Embryonic facial prominence (tissue), 1 donor: ENCODE measurements at regions not wholly inside any gene's neighbourhood (a gene's known extent, or its start where the extent isn't known, plus 50 kb on each side); places are given as distances from the start of the nearest gene placed in this dataset.
"Not testable (repeated sequence)": the region's sequence is repeated elsewhere in the genome, so short reads cannot be mapped to it uniquely, and the experiment has no call there.

ENCODE experiments used
- DNase-seq: peaks from one replicate; pipeline ENCODE4 v3.0.0-alpha.2; 2016; ENCODE audit errors: extremely low spot score

DNA sequence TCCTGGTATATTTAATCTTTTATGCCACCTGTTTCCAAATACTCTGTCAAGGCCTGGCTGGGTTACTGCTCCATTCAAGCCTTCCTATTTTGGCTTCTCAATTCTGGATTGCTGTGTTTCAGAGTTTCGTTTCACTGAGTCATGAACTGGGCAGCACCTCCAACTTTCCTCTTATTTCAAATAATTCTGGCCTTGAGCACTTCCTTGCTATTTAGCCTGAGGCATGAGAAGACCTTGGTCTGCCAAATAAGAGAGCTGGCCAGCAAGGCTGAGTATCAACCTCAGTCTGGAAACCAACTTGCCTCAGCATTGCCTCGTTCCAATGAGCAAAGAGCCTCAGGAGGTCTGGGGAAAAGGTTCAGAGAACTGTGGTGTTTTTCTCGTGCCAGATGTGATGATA lies 66.6 kb downstream of the TNFAIP3 start:
- no peak for DNase-seq

DNA sequence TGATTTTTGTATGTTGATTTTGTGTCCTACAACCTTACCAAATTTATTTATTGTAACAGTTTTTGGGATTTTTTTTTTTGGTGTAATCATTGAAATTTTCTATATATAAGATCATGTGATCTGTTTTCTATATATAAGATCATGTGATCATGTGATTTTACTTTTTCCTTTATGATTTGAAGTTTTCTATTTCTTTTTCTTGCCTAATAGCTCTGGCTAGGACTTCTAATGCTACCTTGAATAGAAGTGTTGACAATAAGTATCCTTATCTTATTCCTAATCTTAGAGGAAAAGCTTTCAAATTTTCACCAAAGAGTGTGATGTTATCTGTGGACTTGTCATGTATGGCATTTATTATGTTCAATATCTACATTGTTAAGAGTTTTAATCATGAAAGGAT lies 69.7 kb downstream of the TNFAIP3 start:
- no peak for DNase-seq

DNA sequence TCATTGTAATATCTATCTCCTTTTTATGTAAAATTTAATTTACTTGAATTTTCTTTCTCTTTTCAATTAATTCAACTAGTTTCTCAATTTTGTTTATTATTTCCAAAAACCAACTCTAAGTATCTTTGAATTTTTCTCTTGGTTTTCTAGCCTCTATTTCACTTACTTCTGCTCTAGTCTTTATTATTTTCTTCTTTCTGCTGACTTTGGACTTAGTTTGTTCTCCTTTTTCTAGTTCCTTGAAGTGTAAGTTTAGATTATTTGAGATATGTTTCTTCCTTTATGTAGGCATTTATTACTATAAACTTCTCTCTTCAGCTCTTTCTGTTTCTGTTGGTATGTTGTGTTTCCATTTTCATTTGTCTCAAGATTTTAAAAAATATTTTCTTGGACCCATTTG lies 70.8 kb downstream of the TNFAIP3 start:
- no peak for DNase-seq

DNA sequence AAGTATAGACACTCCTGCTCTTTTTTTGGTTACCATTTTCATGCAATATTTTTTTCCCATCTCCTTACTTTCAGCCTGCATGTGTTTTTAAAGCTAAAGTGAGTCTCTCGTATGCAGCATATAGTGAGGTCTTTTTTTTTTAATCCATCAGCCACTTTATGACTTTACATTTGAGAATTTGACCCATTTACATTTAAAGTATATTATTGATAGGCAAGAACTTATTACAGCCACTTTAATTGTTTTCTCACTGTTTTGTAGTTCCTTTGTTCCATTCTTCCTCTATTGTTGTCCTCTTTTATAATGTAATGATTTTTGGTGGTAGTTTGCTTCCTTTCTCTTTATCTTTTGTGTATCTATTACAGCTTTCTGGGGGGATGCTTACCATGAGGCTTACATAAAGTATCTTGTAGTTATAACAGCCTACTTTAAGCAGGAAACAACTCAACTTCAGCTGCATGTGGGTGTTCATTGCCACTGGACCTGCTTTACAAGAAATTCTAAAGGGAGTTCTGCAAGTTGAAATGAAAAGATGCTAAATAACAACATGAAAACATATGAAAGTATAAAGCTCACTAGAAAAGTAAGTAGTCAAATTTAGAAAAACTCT lies 71.8 kb downstream of the TNFAIP3 start:
- DNase-seq = no peak

DNA sequence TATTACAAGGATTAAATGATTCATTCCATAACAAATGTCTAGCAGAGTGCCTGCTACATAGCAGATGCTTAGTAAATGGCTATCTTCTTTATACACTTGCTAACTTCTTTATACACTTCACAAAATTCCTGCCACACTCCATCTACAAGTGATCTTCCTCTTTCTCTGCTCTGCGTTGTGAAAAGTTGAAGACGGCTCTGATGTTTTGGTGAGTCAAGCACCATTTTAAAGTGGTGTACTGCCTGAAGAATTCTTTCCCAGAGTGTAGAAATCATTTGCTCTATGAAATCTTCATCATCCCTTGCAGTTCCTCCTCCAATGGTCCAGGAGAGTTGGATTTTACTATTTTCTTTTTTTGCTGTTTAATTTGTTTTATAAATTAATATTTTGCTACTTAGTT lies 74.9 kb downstream of the TNFAIP3 start:
- no peak for DNase-seq

DNA sequence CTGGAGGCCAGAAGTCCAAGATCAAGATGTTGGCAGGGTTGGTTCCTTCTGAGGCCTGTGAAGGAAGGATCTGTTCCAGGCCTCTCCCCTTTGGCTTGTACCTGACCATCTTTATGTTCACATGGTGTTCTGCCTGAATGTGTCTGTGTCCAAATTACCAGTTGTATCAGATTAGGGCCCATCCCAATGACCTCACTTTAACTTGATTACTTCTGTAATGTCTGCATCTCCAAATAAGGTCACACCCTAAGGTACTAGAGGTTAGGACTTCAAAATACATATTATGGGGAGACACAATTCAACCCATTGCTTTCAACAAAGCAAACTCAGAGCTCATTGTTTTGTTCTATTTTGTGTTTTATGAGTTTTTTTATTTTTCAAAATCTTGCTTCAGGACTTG lies 75.7 kb downstream of the TNFAIP3 start:
- no peak for DNase-seq

DNA sequence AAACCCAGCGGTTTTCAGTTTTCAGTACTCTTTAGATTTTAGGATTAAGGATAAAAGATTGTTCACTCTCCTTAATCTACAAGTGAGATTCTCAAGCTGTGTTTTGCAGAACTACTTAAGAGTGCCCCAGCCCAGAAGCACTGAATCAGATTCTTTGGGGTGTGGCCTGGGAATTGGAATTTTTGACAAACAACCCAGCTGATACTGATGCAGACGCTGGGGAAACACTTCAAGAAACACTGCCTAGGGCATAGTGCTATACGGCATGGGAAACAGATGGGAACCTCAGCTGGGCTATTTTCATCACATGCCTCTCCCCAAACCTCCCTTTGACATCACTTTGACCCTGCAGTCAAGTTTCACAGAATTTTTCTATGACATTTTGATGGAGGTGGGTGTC lies 77.3 kb downstream of the TNFAIP3 start:
- not testable (repeated sequence) for DNase-seq

DNA sequence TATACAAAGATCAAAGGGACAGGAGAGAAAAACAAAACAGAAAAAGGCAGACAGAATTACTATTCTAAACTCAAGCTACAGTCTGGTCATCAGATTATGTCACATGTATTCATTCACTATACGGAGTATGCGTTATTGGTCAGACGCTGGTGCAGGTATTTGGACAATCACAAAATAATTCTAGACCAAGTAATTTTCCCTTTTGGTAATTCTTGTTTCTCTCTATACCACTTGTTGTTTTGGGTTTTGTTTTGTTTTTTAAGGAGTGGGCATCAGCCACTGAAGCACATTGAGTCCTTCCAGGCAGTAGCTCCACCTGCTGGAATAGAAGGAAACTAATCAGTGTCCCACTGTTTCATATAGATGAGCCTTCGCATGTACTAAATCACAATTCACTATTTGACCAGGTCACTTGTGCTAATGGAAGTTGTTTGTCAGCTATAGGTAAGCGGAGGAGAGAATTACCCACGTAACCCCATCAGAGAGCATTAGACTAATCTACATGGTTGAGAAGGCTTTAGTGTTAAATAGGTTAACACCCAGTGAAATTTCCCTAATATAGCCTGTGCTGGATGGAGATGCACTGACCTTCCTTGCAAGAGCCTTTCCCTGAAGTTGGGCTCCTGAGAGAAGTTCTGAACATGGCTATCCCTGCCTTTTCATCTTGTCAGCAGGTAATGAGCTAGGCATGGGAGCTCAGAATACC lies 77.9 kb downstream of the TNFAIP3 start:
- DNase-seq = no peak

DNA sequence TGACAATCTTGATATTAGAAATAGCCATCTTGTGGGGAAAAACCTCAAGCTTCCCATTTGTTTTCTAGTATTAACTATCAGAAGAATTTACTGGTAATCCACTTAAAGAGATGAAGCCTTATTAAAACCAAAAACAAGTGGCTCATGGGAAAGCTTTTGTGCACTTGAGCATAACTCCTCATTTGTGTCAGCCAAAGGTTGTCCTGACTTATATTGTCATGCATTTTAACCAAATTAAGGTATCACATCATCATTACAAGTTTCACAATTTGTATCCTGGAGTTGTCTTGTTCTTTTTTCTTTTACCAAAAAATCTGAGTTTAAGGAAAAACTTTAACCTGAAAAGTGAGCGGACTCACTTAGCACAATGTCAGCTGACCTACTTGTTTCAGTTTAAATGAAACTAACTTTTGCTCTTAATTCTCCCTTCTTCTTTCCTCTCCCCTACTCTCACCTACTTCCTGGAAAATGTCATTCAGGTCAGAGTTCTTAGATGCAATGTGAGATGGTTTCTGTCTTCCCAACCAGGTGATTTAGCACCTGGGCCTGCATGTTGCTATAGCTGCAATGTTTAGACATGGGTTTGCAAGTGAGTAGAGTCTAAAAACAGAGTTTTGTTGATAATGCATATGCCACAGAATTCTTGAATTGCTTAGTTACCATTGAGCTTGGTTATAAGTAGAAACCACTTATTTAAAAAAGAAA lies 82.8 kb downstream of the TNFAIP3 start:
- no peak for DNase-seq

DNA sequence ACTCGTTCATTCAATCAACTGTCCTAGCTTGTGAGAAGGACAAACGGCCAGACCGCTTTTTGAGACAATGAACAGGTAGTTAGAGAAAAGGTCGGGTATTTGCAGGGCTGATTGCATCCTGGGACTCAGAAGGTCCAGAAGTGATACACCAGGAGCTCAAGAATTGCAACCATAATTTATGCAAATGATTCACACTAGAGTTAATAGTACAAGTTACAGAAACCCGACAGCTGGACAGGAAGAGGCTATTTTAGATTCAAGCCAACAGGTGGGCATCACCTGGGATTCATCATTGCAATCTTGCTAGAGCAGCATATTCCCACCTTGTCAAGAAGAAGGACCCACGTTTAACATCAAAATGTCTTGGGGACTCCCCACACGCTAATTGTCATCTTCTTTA lies 83.5 kb downstream of the TNFAIP3 start:
- DNase-seq = no peak

DNA sequence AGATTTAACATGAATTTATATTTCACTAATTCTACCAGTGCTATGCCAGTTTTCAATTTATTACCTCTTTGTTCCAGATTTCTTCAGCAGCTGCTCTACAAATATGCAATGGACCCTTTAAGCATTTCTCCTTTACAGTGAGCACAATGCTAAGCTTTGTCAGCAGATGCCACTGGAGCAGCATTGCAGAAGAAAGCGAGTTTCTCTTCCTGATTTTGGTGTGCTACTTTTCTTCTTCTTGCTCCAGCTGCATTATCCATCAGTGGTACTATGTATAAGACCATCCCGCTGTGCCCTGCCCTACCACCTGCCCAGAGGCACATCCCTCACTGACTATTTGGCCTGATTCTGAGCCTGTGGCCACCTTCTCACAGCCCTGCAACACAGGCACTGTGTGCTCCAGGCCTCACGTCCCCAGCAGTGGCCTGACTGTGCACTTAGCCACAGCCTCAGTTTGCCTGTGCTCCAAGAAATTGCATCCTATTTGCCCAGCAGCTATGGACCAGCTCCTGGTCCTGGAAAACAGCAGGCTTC lies 84.1 kb downstream of the TNFAIP3 start:
- no peak for DNase-seq

DNA sequence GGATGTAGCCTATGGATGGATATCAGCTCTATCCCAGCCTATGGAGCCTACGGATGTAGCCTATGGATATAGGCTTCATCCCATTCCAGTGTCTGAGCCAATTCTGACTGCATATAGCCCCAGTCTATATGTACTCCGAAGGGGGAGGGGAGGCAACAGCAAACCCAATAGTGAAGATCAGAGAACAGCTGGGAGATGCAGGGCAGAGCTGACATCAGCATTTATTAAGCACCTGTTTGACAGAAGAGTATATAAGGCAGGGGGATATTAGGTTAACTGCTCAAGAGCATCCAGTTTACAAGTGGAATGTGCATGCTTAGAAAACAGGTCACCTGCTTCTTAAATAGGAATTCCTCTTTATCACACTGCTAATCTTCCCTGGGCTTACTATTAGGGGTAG lies 85.2 kb downstream of the TNFAIP3 start:
- DNase-seq = no peak

DNA sequence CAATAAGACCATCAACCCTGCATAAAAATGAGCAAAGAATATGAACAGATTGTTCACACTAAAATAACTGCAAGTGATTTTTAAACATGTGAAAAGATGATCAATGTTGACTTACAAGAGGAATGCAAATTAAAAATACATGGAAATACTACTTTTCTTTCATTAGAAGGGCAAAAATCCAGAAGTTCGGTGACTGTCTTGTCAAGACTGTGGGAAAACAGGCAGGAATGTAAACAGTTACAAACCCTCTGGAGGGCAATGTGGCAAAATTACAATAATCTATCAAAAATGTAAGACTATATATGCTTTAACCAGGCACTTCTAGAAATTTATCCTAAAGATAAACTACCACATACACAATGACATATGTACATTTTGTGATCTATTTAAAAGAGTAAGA lies 86.7 kb downstream of the TNFAIP3 start:
- no peak for DNase-seq

DNA sequence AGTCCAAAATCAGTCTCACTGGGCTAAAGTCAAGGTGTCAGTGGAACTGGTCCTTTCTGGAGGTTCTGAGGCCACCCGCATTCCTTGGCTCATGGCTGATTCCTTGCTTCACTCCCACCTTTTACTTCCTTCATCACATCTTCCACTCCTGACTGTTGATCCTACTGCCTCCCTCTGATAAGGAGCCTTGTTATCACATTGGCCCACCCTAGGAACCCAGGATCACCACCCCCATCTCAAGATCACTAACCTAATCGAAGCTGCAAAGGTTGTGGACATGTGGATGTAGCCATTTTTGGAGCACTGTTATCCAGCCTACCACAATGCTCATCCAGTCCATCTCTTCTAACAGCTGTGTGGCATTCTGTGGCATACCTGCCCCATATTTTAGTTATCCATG lies 87.2 kb downstream of the TNFAIP3 start:
- DNase-seq = no peak

DNA sequence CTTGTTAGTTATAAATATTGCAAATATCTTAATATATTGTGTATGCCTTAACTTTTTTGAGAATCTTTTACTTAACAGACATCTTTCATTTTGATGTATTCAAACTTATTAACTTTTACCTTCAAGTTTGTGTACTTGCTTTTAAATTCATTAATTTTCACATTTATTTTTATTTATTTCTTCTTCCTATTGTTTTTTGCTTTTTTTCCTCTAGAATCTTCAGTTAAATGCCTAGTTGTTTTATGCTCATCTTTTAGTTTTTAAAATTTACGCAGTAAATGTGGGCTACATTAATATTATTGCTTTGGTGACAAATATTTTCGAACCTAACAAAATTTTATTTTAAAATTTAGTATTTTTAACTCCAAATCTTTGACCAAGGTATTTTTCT lies 89.0 kb downstream of the TNFAIP3 start:
- DNase-seq = no peak

DNA sequence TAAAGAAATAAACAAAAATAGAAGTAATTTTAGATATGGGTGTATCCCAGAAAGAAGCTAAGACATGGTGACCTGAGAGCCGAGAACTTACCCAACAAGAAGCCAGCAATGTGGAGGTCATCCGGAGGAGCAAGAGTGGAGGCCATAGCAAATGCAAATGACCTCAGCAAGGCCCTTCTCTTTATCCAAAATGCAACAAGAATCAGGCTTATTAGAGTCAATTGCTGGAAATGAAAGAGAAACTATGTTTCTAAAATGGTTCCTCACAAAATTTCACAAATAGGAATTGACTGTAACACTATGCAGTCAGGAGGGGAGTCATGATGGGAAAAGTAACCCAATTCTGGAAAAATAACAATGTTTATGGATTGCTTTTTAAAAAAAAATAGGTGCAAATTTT lies 90.4 kb downstream of the TNFAIP3 start:
- no peak for DNase-seq

DNA sequence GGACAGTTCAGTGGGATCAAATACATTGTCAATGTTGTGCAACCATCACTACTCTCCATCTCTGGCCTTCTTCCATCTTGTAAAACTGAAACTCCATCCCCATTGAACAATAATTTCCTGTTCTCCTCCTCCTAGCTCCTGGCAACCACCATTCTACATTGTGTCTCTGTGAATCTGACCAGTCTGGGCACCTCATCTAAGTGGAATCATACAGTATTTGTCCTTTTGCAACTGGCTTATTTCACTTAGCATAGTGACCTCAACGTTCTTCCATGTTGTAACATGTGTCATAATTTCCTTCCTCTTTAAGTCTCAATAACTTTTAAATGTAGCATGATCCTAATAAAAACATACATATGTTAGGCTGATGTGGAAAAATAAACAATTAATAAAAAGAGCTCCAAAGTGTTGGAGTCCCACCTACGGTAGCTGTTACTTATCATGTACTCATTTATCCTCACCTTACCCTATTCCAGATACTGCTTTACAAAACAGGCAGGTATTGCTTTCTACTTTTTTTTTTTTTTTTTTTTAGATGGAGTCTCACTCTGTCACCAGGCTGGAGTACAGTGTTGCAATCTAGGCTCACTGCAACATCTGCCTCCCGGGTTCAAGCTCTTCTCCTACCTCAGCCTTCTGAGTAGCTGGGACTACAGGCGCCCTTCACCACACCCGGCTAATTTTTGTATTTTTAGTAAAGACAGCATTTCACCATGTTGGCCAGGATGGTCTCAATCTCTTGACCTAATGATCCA lies 91.9 kb downstream of the TNFAIP3 start:
- DNase-seq = no peak

DNA sequence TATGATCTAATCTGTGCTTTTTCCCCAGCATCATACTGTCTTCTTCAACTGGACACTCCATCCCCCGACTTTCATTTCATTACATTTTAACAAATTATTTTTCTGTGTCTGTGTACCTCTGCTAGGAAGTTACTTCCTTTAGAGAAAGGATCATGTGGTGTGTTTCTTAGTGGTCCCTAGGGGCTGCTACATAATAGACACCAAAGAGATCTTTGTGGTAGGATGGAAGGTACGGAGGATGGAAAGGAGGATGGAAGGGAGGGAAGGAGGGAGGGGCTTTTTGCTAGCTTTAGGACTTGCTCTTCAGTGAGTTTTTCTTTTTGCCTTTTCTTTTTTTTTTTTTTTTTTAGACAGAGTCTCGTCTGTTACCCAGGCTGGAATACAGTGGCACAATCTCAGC lies 95.7 kb downstream of the TNFAIP3 start:
- DNase-seq = no peak

DNA sequence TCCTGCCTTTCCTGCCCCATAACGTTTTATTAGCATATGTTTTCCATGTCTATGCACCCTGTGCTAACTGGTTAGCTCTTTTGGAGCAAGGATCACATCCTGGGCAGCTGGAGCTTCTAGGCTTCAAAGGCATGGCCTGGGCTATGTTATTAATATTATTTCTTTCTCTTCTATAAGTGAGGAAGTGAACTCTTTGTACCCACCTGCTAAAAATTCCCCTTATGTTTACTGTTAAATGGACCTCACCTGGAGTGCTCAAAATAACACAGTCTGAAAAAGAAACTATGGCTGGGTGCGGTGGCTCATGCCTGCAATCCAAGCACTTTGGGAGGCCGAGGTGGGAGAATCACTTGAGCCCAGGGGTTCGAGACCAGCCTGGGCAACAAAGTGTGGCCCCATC lies 97.8 kb downstream of the TNFAIP3 start:
- DNase-seq = no peak

DNA sequence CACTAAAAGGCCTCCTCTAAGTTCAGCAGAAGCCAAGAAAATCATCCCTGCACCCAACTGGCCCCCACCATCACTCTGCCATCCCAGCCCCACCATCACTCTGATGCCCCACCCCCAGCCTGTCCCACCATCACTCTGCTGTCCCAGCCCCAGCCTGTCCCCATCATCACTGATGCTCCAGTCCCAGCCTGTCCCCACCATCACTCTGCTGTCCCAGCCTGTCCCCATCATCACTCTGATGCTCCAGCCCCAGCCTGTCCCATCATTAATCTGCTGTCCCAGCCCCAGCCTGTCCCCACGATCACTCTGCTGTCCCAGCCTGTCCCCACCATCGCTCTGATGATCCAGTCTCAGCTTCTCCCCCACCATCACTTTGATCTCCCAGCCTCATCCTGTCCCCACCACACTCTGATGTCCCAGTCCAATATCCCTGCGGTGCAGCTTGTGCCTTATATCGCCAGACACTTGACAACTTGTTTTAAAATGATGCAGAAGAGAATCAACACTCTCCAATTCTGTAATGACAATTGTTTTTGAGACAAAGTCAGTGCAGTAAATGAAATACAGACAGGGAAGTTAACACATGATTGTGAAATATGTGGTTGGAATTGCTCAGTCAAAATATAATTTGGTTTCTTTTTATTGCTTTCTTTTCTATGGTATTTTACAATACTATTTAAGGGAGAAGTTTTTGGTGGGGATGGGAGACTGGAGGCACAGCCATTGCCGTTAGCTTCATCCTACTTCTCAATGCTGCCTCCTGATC lies 100.8 kb downstream of the TNFAIP3 start:
- DNase-seq = no peak

DNA sequence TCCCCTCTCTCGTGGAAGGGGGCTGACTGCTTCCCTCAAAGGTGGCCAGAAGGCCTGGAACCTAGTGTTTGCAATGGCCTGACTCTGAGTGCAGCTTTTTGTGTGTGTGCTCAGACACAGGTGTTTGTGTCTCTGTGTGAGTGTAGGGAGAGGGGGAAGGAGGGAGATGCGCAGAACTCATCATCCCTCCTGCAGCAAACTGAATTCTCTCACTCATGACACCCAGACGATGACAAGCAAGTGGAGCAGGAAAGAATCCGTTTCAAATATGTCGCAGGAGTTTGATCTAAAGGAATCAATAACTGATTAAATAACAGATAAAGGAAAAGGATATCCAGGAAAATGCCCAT lies 101.4 kb downstream of the TNFAIP3 start:
- no peak for DNase-seq

DNA sequence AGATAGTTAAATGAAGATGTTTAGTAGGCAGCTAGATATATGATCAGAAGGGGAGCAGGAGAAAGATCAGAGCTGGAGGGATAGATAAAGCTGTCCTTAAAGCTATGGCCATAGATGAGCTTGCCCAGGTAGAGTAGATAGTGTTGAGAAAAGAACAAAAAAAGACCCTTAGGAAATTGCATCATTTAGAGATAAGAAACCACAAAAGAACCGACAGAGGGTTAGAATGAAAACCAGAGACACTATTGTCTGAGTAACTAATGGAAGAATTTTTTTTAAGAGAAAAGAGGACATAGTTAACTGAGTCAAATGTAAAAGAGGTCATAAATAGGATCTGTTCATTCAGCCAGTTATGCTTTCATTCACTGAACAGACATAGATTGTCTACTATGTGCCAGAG lies 101.8 kb downstream of the TNFAIP3 start:
- no peak for DNase-seq
